Glutamatergic neuron (in vitro differentiated cells): ENCODE measurements at regions not wholly inside any gene's neighbourhood (a gene's known extent, or its start where the extent isn't known, plus 50 kb on each side); places are given as distances from the start of the nearest gene placed in this dataset.

Source experiments
- DNase-seq: peaks from one replicate; pipeline ENCODE4 v3.0.0; 2022
- H3K27ac Mint-ChIP-seq: one replicate; pipeline ENCODE4 v1.8.0; 2020; ENCODE audit warnings: mild to moderate bottlenecking, mixed read lengths, inconsistent platforms; ENCODE audit not compliant: unreplicated experiment
- H3K27me3 Mint-ChIP-seq: one replicate; pipeline ENCODE4 v1.8.0; 2020; ENCODE audit warnings: mild to moderate bottlenecking, moderate library complexity, mixed read lengths, inconsistent platforms; ENCODE audit not compliant: unreplicated experiment
- H3K36me3 Mint-ChIP-seq: one replicate; pipeline ENCODE4 v1.8.0; 2020; ENCODE audit warnings: mild to moderate bottlenecking, mixed read lengths, inconsistent platforms; ENCODE audit not compliant: unreplicated experiment
- H3K4me1 Mint-ChIP-seq: one replicate; pipeline ENCODE4 v1.8.0; 2020; ENCODE audit warnings: mild to moderate bottlenecking, low read depth, mixed read lengths, inconsistent platforms; ENCODE audit not compliant: unreplicated experiment
- H3K4me3 Mint-ChIP-seq: one replicate; pipeline ENCODE4 v1.8.0; 2020; ENCODE audit warnings: mild to moderate bottlenecking, mixed read lengths, inconsistent platforms; ENCODE audit not compliant: unreplicated experiment
- H3K9me3 Mint-ChIP-seq: one replicate; pipeline ENCODE4 v1.8.0; 2020; ENCODE audit warnings: mild to moderate bottlenecking, moderate library complexity, mixed read lengths, inconsistent platforms; ENCODE audit not compliant: unreplicated experiment
- CTCF ChIP-seq: fragments of 200-600 bp; sonication (generic); IDR thresholded peaks from one replicate; pipeline ENCODE4 v1.5.0; 2021; ENCODE audit not compliant: partially characterized antibody, unreplicated experiment

- DNase-seq = no peak
- no peak overlapping the region for H3K4me3 Mint-ChIP-seq
- no peaks in the 10 kb centered on the region for H3K36me3 Mint-ChIP-seq
- no peaks in the 10 kb centered on the region for H3K27me3 Mint-ChIP-seq
- no peak for TF ChIP-seq CTCF
- H3K9me3 Mint-ChIP-seq = no peaks in the 10 kb centered on the region
- no peak overlapping the region for H3K27ac Mint-ChIP-seq
- H3K4me1 Mint-ChIP-seq = peaks cover 3% of the 10 kb centered on the region
These were observed 497.4 kb upstream of the EPHA7 start for GRCh38 chr6:93916716-93917115.

DNA sequence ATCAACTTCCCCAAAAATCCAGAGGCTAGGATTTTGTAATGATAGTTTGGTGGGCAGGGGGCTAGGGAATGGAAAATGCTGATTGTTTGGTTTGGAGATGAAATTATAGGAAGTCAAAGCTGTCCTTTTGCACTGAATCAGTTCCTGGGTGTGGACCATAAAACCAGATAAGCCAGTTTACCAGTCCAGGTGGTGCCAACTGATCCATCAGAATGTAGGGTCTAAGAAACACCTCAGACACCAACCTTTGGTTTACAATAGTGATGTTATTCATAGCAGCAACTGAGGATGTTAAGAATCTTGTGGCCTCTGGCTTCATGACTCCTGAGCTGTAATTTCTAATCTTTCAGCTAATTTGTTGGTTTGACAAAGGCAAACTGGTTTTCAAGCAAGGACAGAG, 496.6 kb upstream of the EPHA7 start:
- TF ChIP-seq CTCF = no peak
- peaks cover 3% of the 10 kb centered on the region for H3K4me1 Mint-ChIP-seq
- H3K36me3 Mint-ChIP-seq = no peaks in the 10 kb centered on the region
- H3K27me3 Mint-ChIP-seq = no peaks in the 10 kb centered on the region
- no peak for DNase-seq
- no peaks in the 10 kb centered on the region for H3K9me3 Mint-ChIP-seq
- H3K4me3 Mint-ChIP-seq = no peak overlapping the region
- no peak overlapping the region for H3K27ac Mint-ChIP-seq

GRCh38 chr6:93902517-93902916, 483.2 kb upstream of the EPHA7 start:
- H3K4me1 Mint-ChIP-seq = no peaks in the 10 kb centered on the region
- H3K27ac Mint-ChIP-seq = no peak overlapping the region
- DNase-seq = no peak
- no peak overlapping the region for H3K4me3 Mint-ChIP-seq
- H3K36me3 Mint-ChIP-seq = no peaks in the 10 kb centered on the region
- no peaks in the 10 kb centered on the region for H3K9me3 Mint-ChIP-seq
- no peak for TF ChIP-seq CTCF
- no peaks in the 10 kb centered on the region for H3K27me3 Mint-ChIP-seq

GRCh38 chr6:93900142-93900541, 480.8 kb upstream of the EPHA7 start:
- no peaks in the 10 kb centered on the region for H3K9me3 Mint-ChIP-seq

GRCh38 chr6:93896081-93896480, 476.7 kb upstream of the EPHA7 start:
- H3K4me3 Mint-ChIP-seq = no peak overlapping the region
- no peak overlapping the region for H3K27ac Mint-ChIP-seq
- peaks cover 2% of the 10 kb centered on the region for H3K27me3 Mint-ChIP-seq
- no peaks in the 10 kb centered on the region for H3K4me1 Mint-ChIP-seq
- DNase-seq = no peak
- no peaks in the 10 kb centered on the region for H3K9me3 Mint-ChIP-seq
- H3K36me3 Mint-ChIP-seq = no peaks in the 10 kb centered on the region
- no peak for TF ChIP-seq CTCF

More at GRCh38 chr6:93900142-93900541, 480.8 kb upstream of the EPHA7 start:
- H3K27ac Mint-ChIP-seq = no peak overlapping the region
- no peak for DNase-seq
- H3K4me3 Mint-ChIP-seq = no peak overlapping the region
- H3K36me3 Mint-ChIP-seq = no peaks in the 10 kb centered on the region
- no peaks in the 10 kb centered on the region for H3K27me3 Mint-ChIP-seq
- TF ChIP-seq CTCF = no peak
- no peaks in the 10 kb centered on the region for H3K4me1 Mint-ChIP-seq
